Renal cortical epithelial cell (primary cell): ENCODE measurements at regions not wholly inside any gene's neighbourhood (a gene's known extent, or its start where the extent isn't known, plus 50 kb on each side); places are given as distances from the start of the nearest gene placed in this dataset.
A peak's percentile ranks its signal among the peaks of the same experiment; 100 is the strongest.
"Not testable (repeated sequence)": the region's sequence is repeated elsewhere in the genome, so short reads cannot be mapped to it uniquely, and the experiment has no call there.

Experiments
- DNase-seq: peaks from one replicate; pipeline ENCODE4 v3.0.0-alpha.2; 2011; ENCODE audit warnings: low read depth

GRCh38 chr16:48057048-48057447 lies 98.7 kb downstream of the ABCC12 start:
- no peak for DNase-seq

GRCh38 chr16:48054881-48055601 lies 100.8 kb downstream of the ABCC12 start:
- DNase-seq: peak; percentile 45

- peak; percentile 73 for DNase-seq
Measured at GRCh38 chr16:48053418-48053745, 102.4 kb downstream of the ABCC12 start.

GRCh38 chr16:48052731-48053417 lies 102.9 kb downstream of the ABCC12 start:
- DNase-seq: no peak

GRCh38 chr16:48050871-48051270 lies 104.9 kb downstream of the ABCC12 start:
- no peak for DNase-seq

GRCh38 chr16:48049847-48050246 lies 105.9 kb downstream of the ABCC12 start:
- no peak for DNase-seq

- DNase-seq: no peak
Measured at GRCh38 chr16:48047720-48048119, 108.1 kb downstream of the ABCC12 start.

- DNase-seq: no peak
Measured at GRCh38 chr16:48047241-48047640, 108.6 kb downstream of the ABCC12 start.

- DNase-seq: no peak
Measured at GRCh38 chr16:48044117-48044516, 111.7 kb downstream of the ABCC12 start.

GRCh38 chr16:48041981-48042421 lies 113.8 kb downstream of the ABCC12 start:
- DNase-seq: no peak

- DNase-seq: no peak
Measured at GRCh38 chr16:48035142-48035541, 120.7 kb downstream of the ABCC12 start.

GRCh38 chr16:48030926-48031325 lies 124.9 kb downstream of the ABCC12 start:
- no peak for DNase-seq

GRCh38 chr16:48029768-48030167 lies 126.0 kb downstream of the ABCC12 start:
- no peak for DNase-seq

GRCh38 chr16:48025359-48025758 lies 130.4 kb downstream of the ABCC12 start:
- no peak for DNase-seq

GRCh38 chr16:48024042-48024441 lies 131.8 kb downstream of the ABCC12 start:
- DNase-seq: no peak

- no peak for DNase-seq
Measured at GRCh38 chr16:48022496-48022895, 133.3 kb downstream of the ABCC12 start.

- not testable (repeated sequence) for DNase-seq
Measured at GRCh38 chr16:48020617-48021016, 135.2 kb downstream of the ABCC12 start.

- DNase-seq: peak; percentile 98
Measured at GRCh38 chr16:48014349-48015135, 141.3 kb downstream of the ABCC12 start.

- peak; percentile 96 for DNase-seq
Measured at GRCh38 chr16:48013491-48013901, 142.3 kb downstream of the ABCC12 start.

- DNase-seq: peak; percentile 11
Measured at GRCh38 chr16:48011878-48012658, 143.7 kb downstream of the ABCC12 start.

- DNase-seq: no peak
Measured at GRCh38 chr16:48011466-48011865, 144.3 kb downstream of the ABCC12 start.

GRCh38 chr16:48008011-48008525 lies 147.7 kb downstream of the ABCC12 start:
- no peak for DNase-seq
